ENCODE measurements at regions not wholly inside any gene's neighbourhood (a gene's known extent, or its start where the extent isn't known, plus 50 kb on each side); places are given as distances from the start of the nearest gene placed in this dataset.

DNA sequence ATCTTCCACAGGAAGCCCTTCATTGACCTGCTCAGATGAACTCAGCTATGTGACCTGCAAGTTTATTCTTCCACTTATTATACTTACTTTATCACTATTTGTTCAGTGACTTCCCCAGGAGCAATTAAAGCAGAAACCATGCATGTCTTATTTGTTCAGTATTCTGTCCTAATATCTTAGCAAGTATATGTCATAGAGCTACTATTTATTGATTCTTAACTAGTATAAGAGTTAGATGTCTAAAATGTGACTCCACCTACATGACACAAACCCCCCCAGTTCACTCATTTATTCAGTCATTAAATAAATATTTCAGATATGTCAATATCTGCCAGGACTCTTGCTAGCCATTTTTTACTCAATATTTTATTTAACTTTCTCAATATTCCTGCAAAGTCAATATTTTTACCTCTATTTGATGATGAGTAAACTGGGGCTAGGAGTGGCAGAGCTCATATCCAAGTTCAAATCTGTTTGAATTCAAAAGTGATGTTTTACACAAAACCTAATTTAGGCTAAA is 469.0 kb upstream of the USP24 start:
- TF ChIP-seq ESRRA (CRISPR knock-in tag; IDR thresholded peaks at IDR 0.05; ENCODE audit: borderline replicate concordance): no peak
- no peak for TF ChIP-seq FOXP4 (CRISPR knock-in tag; IDR thresholded peaks at IDR 0.05)
- no peak for TF ChIP-seq ZNF219 (CRISPR knock-in tag; IDR thresholded peaks at IDR 0.05; ENCODE audit: borderline replicate concordance)
- Mint-ChIP-seq H3K27ac (no peak overlapping the region), H3K9me3 (0 out of 2 replicates have a peak, but pooled peaks cover 6% of the 10 kb centered on the region), H3K4me1 (peaks cover 7% of the 10 kb centered on the region), H3K27me3 (ENCODE audit: low read depth) (no peaks in the 10 kb centered on the region), H3K4me3 (no peak overlapping the region), H3K36me3 (no peaks in the 10 kb centered on the region; the same call in 1 of the 2 replicates)
- ChIA-PET CTCF (no interaction called here), POLR2A (no interaction called here)
- ATAC-seq (no peak), DNase-seq (ENCODE audit: low spot score) (no peak)

- no peak overlapping the region for H3K27ac Mint-ChIP-seq
- ChIA-PET POLR2A (no interaction called here), CTCF (no interaction called here)
- no peak overlapping the region for H3K4me3 Mint-ChIP-seq
- 0 out of 2 replicates have a peak, but pooled peaks cover 6% of the 10 kb centered on the region for H3K9me3 Mint-ChIP-seq
- H3K4me1 Mint-ChIP-seq: peaks cover 7% of the 10 kb centered on the region
- H3K36me3 Mint-ChIP-seq: no peaks in the 10 kb centered on the region; the same call in 1 of the 2 replicates
- H3K27me3 Mint-ChIP-seq (ENCODE audit: low read depth): no peaks in the 10 kb centered on the region
- DNase-seq (ENCODE audit: low spot score): no peak
- ATAC-seq: no peak
- TF ChIP-seq RELA (CRISPR knock-in tag; IDR thresholded peaks at IDR 0.05; ENCODE audit: borderline replicate concordance) (no peak), MLX (CRISPR knock-in tag; IDR thresholded peaks at IDR 0.05) (no peak), ELF4 (CRISPR knock-in tag; IDR thresholded peaks at IDR 0.05; ENCODE audit: low read depth) (no peak), E2F4 (CRISPR knock-in tag; IDR thresholded peaks at IDR 0.05; ENCODE audit: borderline replicate concordance, low read depth) (no peak), MAX (CRISPR knock-in tag; IDR thresholded peaks at IDR 0.05) (no peak), SMAD4 (CRISPR knock-in tag; IDR thresholded peaks at IDR 0.05) (no peak), TP53 (CRISPR knock-in tag; IDR thresholded peaks at IDR 0.05) (no peak), ZNF423 (CRISPR knock-in tag; IDR thresholded peaks at IDR 0.05) (no peak), NFATC4 (CRISPR knock-in tag; IDR thresholded peaks at IDR 0.05) (no peak), CREB1 (CRISPR knock-in tag; IDR thresholded peaks at IDR 0.05) (no peak), ZNF263 (CRISPR knock-in tag; IDR thresholded peaks at IDR 0.05; ENCODE audit: low read depth) (no peak), NR2C2 (CRISPR knock-in tag; IDR thresholded peaks at IDR 0.05) (no peak), ZSCAN18 (CRISPR knock-in tag; IDR thresholded peaks at IDR 0.05) (no peak), ATF1 (CRISPR knock-in tag; IDR thresholded peaks at IDR 0.05) (no peak)
- TF ChIP-seq, protein P1, sequence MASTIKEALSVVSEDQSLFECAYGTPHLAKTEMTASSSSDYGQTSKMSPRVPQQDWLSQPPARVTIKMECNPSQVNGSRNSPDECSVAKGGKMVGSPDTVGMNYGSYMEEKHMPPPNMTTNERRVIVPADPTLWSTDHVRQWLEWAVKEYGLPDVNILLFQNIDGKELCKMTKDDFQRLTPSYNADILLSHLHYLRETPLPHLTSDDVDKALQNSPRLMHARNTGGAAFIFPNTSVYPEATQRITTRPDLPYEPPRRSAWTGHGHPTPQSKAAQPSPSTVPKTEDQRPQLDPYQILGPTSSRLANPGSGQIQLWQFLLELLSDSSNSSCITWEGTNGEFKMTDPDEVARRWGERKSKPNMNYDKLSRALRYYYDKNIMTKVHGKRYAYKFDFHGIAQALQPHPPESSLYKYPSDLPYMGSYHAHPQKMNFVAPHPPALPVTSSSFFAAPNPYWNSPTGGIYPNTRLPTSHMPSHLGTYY (CRISPR knock-in tag; IDR thresholded peaks at IDR 0.05): no peak
- TF ChIP-seq, protein P2, sequence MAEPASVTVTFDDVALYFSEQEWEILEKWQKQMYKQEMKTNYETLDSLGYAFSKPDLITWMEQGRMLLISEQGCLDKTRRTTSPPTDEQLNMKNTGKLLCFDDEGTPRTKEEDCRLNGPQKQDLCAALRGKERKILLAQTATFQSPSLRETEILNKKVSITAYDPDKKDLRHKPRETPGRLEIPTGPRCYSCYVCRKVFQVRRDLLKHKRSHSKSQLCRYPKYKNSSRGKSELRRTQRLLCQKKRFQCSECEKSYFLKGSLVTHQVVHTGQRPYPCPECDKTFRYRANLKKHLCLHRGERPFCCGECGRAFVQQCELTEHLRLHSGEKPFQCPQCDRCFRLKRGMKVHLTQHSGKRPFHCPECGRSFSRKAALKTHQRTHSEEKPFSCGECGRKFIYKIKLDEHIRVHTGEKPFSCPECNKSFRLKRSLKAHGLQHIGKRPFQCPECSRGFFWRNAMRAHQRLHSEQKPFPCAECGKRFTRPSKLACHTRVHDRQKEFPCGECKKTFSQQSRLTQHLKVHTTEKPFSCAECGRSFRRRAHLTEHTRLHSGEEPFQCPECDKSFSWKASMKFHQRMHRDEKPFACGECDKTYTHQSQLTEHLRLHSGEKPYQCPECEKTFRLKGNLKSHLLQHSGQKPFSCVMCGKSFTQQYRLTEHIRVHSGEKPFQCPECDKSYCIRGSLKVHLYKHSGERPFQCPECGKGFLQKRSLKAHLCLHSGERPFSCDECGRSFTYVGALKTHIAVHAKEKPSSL (CRISPR knock-in tag; conservative IDR thresholded peaks at IDR 0.05): no peak
- TF ChIP-seq, protein P3, sequence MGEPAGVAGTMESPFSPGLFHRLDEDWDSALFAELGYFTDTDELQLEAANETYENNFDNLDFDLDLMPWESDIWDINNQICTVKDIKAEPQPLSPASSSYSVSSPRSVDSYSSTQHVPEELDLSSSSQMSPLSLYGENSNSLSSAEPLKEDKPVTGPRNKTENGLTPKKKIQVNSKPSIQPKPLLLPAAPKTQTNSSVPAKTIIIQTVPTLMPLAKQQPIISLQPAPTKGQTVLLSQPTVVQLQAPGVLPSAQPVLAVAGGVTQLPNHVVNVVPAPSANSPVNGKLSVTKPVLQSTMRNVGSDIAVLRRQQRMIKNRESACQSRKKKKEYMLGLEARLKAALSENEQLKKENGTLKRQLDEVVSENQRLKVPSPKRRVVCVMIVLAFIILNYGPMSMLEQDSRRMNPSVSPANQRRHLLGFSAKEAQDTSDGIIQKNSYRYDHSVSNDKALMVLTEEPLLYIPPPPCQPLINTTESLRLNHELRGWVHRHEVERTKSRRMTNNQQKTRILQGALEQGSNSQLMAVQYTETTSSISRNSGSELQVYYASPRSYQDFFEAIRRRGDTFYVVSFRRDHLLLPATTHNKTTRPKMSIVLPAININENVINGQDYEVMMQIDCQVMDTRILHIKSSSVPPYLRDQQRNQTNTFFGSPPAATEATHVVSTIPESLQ (CRISPR knock-in tag; IDR thresholded peaks at IDR 0.05): no peak
- TF ChIP-seq, protein P4, sequence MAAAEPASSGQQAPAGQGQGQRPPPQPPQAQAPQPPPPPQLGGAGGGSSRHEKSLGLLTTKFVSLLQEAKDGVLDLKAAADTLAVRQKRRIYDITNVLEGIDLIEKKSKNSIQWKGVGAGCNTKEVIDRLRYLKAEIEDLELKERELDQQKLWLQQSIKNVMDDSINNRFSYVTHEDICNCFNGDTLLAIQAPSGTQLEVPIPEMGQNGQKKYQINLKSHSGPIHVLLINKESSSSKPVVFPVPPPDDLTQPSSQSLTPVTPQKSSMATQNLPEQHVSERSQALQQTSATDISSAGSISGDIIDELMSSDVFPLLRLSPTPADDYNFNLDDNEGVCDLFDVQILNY (CRISPR knock-in tag; IDR thresholded peaks at IDR 0.05): no peak
These were observed 467.0 kb upstream of the USP24 start for GRCh38 chr1:55682198-55682597.
